ENCODE measurements at regions not wholly inside any gene's neighbourhood (a gene's known extent, or its start where the extent isn't known, plus 50 kb on each side); places are given as distances from the start of the nearest gene placed in this dataset.
"Not testable (repeated sequence)": the region's sequence is repeated elsewhere in the genome, so short reads cannot be mapped to it uniquely, and the experiment has no call there.

DNA sequence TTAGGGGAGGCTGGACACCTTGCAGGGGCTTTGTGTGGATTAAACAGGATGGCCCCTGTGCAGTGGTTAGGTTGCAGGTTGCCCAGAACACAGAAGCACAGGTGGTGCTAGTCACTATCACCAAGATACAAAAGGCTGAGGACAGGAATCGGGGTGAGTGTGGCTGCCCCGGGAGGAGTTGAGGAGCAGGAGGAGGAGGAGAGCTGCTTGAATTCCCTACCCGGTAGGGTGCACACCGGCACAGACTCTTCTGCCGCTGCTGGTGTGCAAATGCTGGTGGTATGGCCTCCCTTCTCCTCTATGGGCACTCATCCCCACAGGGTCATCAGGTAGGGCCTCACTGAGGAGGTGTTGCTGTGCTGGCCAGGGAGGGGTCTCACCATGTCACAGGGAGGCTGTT is 67.5 kb upstream of the SMAD6 start:
- H3K27me3 ChIP-seq (ENCODE audit: low read length), result no peaks in the 10 kb centered on the region
- no peaks in the 10 kb centered on the region for H3K36me3 ChIP-seq (ENCODE audit: low read length)
- H3K9me2 ChIP-seq (replicated peaks; ENCODE audit: insufficient read depth, low read length), result no peaks in the 10 kb centered on the region
- TF ChIP-seq CTCF (IDR thresholded peaks at IDR 0.05; ENCODE audit: insufficient read depth, low read length, poor library complexity, severe bottlenecking) (no peak), EZH2phosphoT487 (conservative IDR thresholded peaks at IDR 0.05; ENCODE audit: low read length) (no peak)
- no peak overlapping the region for H3K4me2 ChIP-seq (ENCODE audit: low read depth, low read length, poor library complexity, severe bottlenecking)
- H3K27ac ChIP-seq (ENCODE audit: low read depth, low read length), result no peak overlapping the region
- no peak overlapping the region for H2AFZ ChIP-seq (ENCODE audit: low read depth, low read length, severe bottlenecking)
- no peaks in the 10 kb centered on the region for H3F3A ChIP-seq (ENCODE audit: insufficient read depth)
- no peaks in the 10 kb centered on the region for H4K20me1 ChIP-seq (ENCODE audit: low read depth, low read length)
- no peak overlapping the region for H3K4me3 ChIP-seq (ENCODE audit: insufficient read depth, low read length, poor library complexity, severe bottlenecking)
- H3K79me2 ChIP-seq (ENCODE audit: insufficient read depth, low read length), result no peaks in the 10 kb centered on the region
- no peak overlapping the region for H3K9ac ChIP-seq (ENCODE audit: low read length)
- H3K9me3 ChIP-seq (ENCODE audit: insufficient read depth, low read length), result no peaks in the 10 kb centered on the region

GRCh38 chr15:66635006-66635405 is 67.0 kb upstream of the SMAD6 start:
- no peaks in the 10 kb centered on the region for H3K9me3 ChIP-seq (ENCODE audit: insufficient read depth, low read length)
- H3K9me2 ChIP-seq (replicated peaks; ENCODE audit: insufficient read depth, low read length), result no peaks in the 10 kb centered on the region
- H3K4me3 ChIP-seq (ENCODE audit: insufficient read depth, low read length, poor library complexity, severe bottlenecking), result no peak overlapping the region
- H2AFZ ChIP-seq (ENCODE audit: low read depth, low read length, severe bottlenecking), result no peak overlapping the region
- no peaks in the 10 kb centered on the region for H3K27me3 ChIP-seq (ENCODE audit: low read length)
- H4K20me1 ChIP-seq (ENCODE audit: low read depth, low read length), result no peaks in the 10 kb centered on the region
- H3K27ac ChIP-seq (ENCODE audit: low read depth, low read length), result no peak overlapping the region
- no peaks in the 10 kb centered on the region for H3F3A ChIP-seq (ENCODE audit: insufficient read depth)
- no peaks in the 10 kb centered on the region for H3K79me2 ChIP-seq (ENCODE audit: insufficient read depth, low read length)
- H3K4me2 ChIP-seq (ENCODE audit: low read depth, low read length, poor library complexity, severe bottlenecking), result no peak overlapping the region
- H3K9ac ChIP-seq (ENCODE audit: low read length), result no peak overlapping the region
- H3K36me3 ChIP-seq (ENCODE audit: low read length), result no peaks in the 10 kb centered on the region
- no peak for TF ChIP-seq EZH2phosphoT487 (conservative IDR thresholded peaks at IDR 0.05; ENCODE audit: low read length)

DNA sequence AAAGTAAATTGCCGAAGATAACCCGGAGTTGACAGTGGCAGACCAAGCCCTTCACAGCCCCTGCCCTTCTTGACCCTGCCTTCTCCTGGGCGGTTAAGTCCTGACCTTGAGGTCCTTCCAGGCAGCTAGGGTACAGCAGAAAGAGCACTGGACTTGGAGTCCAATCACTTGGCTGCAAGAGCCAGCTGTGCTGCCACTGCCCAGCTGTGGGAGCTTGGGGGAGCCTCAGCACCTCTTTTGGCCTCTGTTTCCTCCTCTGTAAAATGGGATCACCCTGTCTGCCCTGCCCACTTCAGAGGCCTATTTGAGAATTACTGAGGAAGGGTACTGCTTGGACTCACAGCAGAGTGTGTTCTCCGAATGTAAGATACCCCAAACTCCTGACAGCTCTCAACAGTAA is 66.2 kb upstream of the SMAD6 start:
- no peak overlapping the region for H2AFZ ChIP-seq (ENCODE audit: low read depth, low read length, severe bottlenecking)
- H3K4me2 ChIP-seq (ENCODE audit: low read depth, low read length, poor library complexity, severe bottlenecking), result no peak overlapping the region
- TF ChIP-seq CTCF (IDR thresholded peaks at IDR 0.05; ENCODE audit: insufficient read depth, low read length, poor library complexity, severe bottlenecking) (no peak), EZH2phosphoT487 (conservative IDR thresholded peaks at IDR 0.05; ENCODE audit: low read length) (no peak)
- H3F3A ChIP-seq (ENCODE audit: insufficient read depth), result no peaks in the 10 kb centered on the region
- H3K27ac ChIP-seq (ENCODE audit: low read depth, low read length), result no peak overlapping the region
- H3K79me2 ChIP-seq (ENCODE audit: insufficient read depth, low read length), result no peaks in the 10 kb centered on the region
- no peak overlapping the region for H3K4me3 ChIP-seq (ENCODE audit: insufficient read depth, low read length, poor library complexity, severe bottlenecking)
- no peaks in the 10 kb centered on the region for H3K9me3 ChIP-seq (ENCODE audit: insufficient read depth, low read length)
- no peaks in the 10 kb centered on the region for H3K27me3 ChIP-seq (ENCODE audit: low read length)
- H3K9ac ChIP-seq (ENCODE audit: low read length), result no peak overlapping the region
- no peaks in the 10 kb centered on the region for H3K9me2 ChIP-seq (replicated peaks; ENCODE audit: insufficient read depth, low read length)
- no peaks in the 10 kb centered on the region for H3K36me3 ChIP-seq (ENCODE audit: low read length)
- H4K20me1 ChIP-seq (ENCODE audit: low read depth, low read length), result no peaks in the 10 kb centered on the region

GRCh38 chr15:66637044-66637443 is 65.0 kb upstream of the SMAD6 start:
- H3K4me3 ChIP-seq (ENCODE audit: insufficient read depth, low read length, poor library complexity, severe bottlenecking); H3K4me2 ChIP-seq (ENCODE audit: low read depth, low read length, poor library complexity, severe bottlenecking); H3K9me3 ChIP-seq (ENCODE audit: insufficient read depth, low read length); H3K79me2 ChIP-seq (ENCODE audit: insufficient read depth, low read length); H2AFZ ChIP-seq (ENCODE audit: low read depth, low read length, severe bottlenecking); H3K9ac ChIP-seq (ENCODE audit: low read length); H4K20me1 ChIP-seq (ENCODE audit: low read depth, low read length); H3K9me2 ChIP-seq (replicated peaks; ENCODE audit: insufficient read depth, low read length); H3F3A ChIP-seq (ENCODE audit: insufficient read depth); H3K36me3 ChIP-seq (ENCODE audit: low read length); H3K27ac ChIP-seq (ENCODE audit: low read depth, low read length); H3K27me3 ChIP-seq (ENCODE audit: low read length): not testable (repeated sequence)
